ENCODE measurements at regions not wholly inside any gene's neighbourhood (a gene's known extent, or its start where the extent isn't known, plus 50 kb on each side); places are given as distances from the start of the nearest gene placed in this dataset.

DNA sequence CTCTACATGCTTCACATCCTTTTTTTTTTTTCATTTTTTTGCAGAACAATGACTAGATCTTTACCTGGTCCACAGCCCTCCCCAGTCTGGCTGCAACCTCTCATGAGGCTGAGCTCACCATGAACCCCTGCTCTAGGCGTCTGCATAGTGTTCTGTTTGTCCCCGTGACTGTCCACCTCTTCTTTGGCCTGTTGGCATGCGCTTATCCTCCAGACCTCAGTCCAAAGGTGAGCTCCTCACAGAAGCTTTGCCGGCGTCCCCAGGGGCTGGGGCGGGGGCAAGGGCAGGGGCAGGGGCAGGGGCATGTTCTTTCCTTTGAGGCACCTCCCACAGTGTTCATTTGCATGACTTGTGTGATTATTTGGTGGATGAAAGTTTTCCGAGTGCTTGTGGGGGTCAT, 218.4 kb upstream of the ZNF32 start:
- Mint-ChIP-seq H3K4me1 (ENCODE audit: low read depth) (peaks cover 1% of the 10 kb centered on the region), H3K36me3 (ENCODE audit: low read depth) (no peaks in the 10 kb centered on the region), H3K27me3 (no peaks in the 10 kb centered on the region), H3K4me3 (no peak overlapping the region), H3K27ac (no peak overlapping the region), H3K9me3 (no peaks in the 10 kb centered on the region)
- DNase-seq (no peak), ATAC-seq (ENCODE audit: poor library complexity) (no peak)
- POLR2A ChIA-PET: no interaction called here
- Histone ChIP-seq H3K27me3 (ENCODE audit: control insufficient read depth in 1 of 2, insufficient read depth in 2 of 2, low read length in 2 of 2) (no peaks in the 10 kb centered on the region), H3K4me3 (ENCODE audit: low read length) (no peak overlapping the region), H3K4me1 (ENCODE audit: insufficient read depth, low read length) (no peaks in the 10 kb centered on the region), H3K27ac (ENCODE audit: low read depth in 1 of 2, low read length in 2 of 2) (no peak overlapping the region), H3K36me3 (ENCODE audit: insufficient read depth, low read length) (no peaks in the 10 kb centered on the region), H3K9me3 (ENCODE audit: control insufficient read depth in 1 of 2, insufficient read depth in 1 of 2, low read length in 2 of 2) (no peaks in the 10 kb centered on the region)
- TF ChIP-seq, protein P1, sequence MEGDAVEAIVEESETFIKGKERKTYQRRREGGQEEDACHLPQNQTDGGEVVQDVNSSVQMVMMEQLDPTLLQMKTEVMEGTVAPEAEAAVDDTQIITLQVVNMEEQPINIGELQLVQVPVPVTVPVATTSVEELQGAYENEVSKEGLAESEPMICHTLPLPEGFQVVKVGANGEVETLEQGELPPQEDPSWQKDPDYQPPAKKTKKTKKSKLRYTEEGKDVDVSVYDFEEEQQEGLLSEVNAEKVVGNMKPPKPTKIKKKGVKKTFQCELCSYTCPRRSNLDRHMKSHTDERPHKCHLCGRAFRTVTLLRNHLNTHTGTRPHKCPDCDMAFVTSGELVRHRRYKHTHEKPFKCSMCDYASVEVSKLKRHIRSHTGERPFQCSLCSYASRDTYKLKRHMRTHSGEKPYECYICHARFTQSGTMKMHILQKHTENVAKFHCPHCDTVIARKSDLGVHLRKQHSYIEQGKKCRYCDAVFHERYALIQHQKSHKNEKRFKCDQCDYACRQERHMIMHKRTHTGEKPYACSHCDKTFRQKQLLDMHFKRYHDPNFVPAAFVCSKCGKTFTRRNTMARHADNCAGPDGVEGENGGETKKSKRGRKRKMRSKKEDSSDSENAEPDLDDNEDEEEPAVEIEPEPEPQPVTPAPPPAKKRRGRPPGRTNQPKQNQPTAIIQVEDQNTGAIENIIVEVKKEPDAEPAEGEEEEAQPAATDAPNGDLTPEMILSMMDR (IDR thresholded peaks at IDR 0.05): no peak
- CTCF ChIA-PET: no interaction called here
- intact Hi-C loops (cut with DNase I, micrococcal nuclease): no loop called here

- Mint-ChIP-seq H3K4me3 (no peak overlapping the region), H3K4me1 (ENCODE audit: low read depth) (peaks cover 5% of the 10 kb centered on the region), H3K27me3 (no peaks in the 10 kb centered on the region), H3K9me3 (no peaks in the 10 kb centered on the region), H3K27ac (no peak overlapping the region), H3K36me3 (ENCODE audit: low read depth) (no peaks in the 10 kb centered on the region)
- no peak overlapping the region for H3K27ac ChIP-seq (ENCODE audit: low read depth in 1 of 2, low read length in 2 of 2)
- TF ChIP-seq, protein P1 (IDR thresholded peaks at IDR 0.05): no peak
- H3K36me3 ChIP-seq (ENCODE audit: insufficient read depth, low read length): no peaks in the 10 kb centered on the region
- ChIA-PET CTCF (no interaction called here), POLR2A (no interaction called here)
- H3K27me3 ChIP-seq (ENCODE audit: control insufficient read depth in 1 of 2, insufficient read depth in 2 of 2, low read length in 2 of 2): no peaks in the 10 kb centered on the region
- peak in 1 of 14 experiments; percentile 2 for DNase-seq
- no peaks in the 10 kb centered on the region for H3K9me3 ChIP-seq (ENCODE audit: control insufficient read depth in 1 of 2, insufficient read depth in 1 of 2, low read length in 2 of 2)
- intact Hi-C loops (cut with DNase I, micrococcal nuclease): no loop called here
- no peaks in the 10 kb centered on the region for H3K4me1 ChIP-seq (ENCODE audit: insufficient read depth, low read length)
- no peak for ATAC-seq (ENCODE audit: poor library complexity)
- no peak overlapping the region for H3K4me3 ChIP-seq (ENCODE audit: low read length)
Measured at GRCh38 chr10:43866712-43867111, 218.0 kb upstream of the ZNF32 start.

DNA sequence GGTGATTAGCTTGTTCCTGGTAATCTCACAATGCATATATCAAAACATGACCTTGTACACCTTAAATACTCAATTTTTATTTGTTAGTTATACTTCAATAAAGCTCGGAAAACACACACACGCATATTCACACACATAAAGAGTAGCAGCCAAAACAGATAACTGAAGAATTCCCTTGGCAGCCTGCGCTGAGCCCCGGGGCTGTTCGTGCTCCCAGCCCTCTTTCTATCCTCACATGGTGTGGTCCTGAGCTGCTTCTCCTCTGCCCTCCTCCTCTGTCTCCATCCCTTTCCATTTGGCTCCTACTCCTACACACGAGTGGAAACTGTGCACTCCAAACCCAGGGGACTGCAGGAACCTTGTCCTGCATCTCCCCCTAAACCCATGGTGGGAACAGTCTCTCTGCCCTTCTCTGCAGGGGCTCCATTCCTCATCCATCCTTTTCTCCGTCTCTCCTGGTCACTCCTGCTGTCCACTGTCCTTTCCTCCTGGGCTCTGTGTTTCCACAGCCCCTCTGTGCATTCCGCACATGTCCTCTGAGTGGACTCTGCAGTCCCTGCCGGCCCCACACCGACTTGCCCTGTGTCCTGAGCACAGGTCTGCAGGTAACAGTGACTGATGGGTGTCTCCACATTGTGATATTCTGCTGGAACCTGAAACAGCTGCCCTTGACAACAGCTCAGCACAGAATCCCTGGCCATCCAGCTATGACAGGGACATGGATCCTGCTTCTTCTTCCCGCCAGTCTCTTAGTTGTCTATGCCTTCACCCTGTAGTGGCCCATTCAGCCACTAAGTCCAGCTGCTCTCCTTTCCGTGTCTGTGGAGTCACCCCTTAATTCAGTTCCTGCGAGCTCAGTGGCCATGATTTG, 216.8 kb upstream of the ZNF32 start:
- Mint-ChIP-seq H3K36me3 (ENCODE audit: low read depth) (no peaks in the 10 kb centered on the region), H3K4me1 (ENCODE audit: low read depth) (peaks cover 5% of the 10 kb centered on the region), H3K4me3 (no peak overlapping the region), H3K27me3 (no peaks in the 10 kb centered on the region), H3K9me3 (no peaks in the 10 kb centered on the region), H3K27ac (no peak overlapping the region)
- Histone ChIP-seq H3K27me3 (ENCODE audit: control insufficient read depth in 1 of 2, insufficient read depth in 2 of 2, low read length in 2 of 2) (no peaks in the 10 kb centered on the region), H3K27ac (ENCODE audit: low read depth in 1 of 2, low read length in 2 of 2) (no peak overlapping the region), H3K4me1 (ENCODE audit: insufficient read depth, low read length) (no peaks in the 10 kb centered on the region), H3K36me3 (ENCODE audit: insufficient read depth, low read length) (no peaks in the 10 kb centered on the region), H3K9me3 (ENCODE audit: control insufficient read depth in 1 of 2, insufficient read depth in 1 of 2, low read length in 2 of 2) (no peaks in the 10 kb centered on the region), H3K4me3 (ENCODE audit: low read length) (no peak overlapping the region)
- CTCF ChIA-PET: no interaction called here
- TF ChIP-seq, protein P1 (IDR thresholded peaks at IDR 0.05): no peak
- intact Hi-C loops (cut with DNase I, micrococcal nuclease): no loop called here
- DNase-seq: peak in 1 of 14 experiments; percentile 1
- POLR2A ChIA-PET: no interaction called here
- no peak for ATAC-seq (ENCODE audit: poor library complexity)

Measured in CD4-positive, alpha-beta T cell (primary cell).